GM21526 (cell line): ENCODE measurements at regions not wholly inside any gene's neighbourhood (a gene's known extent, or its start where the extent isn't known, plus 50 kb on each side); places are given as distances from the start of the nearest gene placed in this dataset.

Experiments used
- ATAC-seq: cut with Tn5 transposase; IDR thresholded peaks from one replicate; pipeline ENCODE4 v1.9.1; 2021; ENCODE audit warnings: moderate library complexity; ENCODE audit not compliant: unreplicated experiment, low FRiP score

DNA sequence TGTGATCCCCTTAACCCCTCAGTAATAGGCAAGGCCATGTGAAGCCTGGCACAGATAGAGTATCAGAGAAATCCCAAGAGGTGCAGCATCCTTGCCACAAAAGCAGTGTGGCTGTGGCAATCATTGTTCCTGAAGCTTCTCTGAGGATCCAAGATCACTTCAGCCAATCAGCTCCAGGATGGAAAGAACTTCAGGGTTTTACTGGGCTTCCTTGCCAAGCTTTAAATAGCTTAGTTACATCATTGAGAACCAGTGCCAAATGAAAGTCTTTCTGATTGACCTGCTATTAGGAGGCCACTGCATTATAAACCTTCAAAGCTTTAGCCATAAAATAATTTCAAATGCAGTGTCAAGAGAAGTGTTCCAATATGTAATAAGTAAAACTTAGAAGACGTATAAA lies 430.6 kb downstream of the PIK3R1 start:
- ATAC-seq, result no peak

GRCh38 chr5:68647743-68648142 lies 432.2 kb downstream of the PIK3R1 start:
- ATAC-seq, result no peak

GRCh38 chr5:68648944-68649857 lies 433.6 kb downstream of the PIK3R1 start:
- ATAC-seq, result no peak

- no peak for ATAC-seq
Measured at GRCh38 chr5:68652534-68652965, 437.0 kb downstream of the PIK3R1 start.

- ATAC-seq, result no peak
Measured at GRCh38 chr5:68653471-68653870, 437.9 kb downstream of the PIK3R1 start.

DNA sequence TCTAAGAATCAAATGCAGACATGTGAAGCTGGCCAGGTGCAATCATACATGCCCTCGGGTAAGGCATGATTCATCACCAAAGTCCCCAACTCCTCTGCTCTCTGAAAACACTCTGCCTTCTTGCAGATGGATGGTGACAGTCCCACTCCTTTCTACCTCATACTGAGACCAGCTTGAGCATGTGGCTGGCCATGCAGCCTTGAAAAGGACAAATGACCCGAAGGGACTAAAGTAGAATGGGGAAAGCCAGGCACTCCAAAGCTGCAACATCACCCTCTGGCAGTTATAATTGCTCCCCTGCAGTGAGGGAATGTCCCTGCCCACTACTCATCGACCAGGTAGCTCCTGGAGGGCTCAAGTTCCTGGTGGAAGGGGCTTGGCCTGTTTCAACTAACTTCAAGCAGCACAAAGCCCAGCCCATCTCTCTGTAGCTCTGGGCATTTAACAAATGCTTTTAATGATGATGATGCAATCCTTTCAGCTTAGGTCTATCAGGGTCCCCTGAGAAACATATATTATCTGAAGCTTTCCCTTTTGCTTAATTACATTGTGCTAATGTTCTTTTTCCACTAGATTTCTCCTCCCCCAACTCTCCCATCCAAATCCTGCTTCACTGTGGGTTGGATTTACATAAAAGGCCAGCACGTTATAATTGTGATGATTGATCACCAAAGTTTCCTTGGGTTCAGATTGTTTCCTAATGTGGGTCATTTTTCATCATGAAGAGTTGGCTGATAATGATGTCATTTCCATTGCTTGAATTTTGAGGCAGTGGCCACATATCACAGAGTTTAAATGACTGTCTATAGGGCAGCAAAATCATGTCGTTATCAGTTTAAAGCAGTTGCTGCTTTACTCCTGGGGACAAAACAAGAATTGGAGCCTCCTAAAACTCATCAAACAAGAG lies 436.5 kb upstream of the SLC30A5 start:
- no peak for ATAC-seq

DNA sequence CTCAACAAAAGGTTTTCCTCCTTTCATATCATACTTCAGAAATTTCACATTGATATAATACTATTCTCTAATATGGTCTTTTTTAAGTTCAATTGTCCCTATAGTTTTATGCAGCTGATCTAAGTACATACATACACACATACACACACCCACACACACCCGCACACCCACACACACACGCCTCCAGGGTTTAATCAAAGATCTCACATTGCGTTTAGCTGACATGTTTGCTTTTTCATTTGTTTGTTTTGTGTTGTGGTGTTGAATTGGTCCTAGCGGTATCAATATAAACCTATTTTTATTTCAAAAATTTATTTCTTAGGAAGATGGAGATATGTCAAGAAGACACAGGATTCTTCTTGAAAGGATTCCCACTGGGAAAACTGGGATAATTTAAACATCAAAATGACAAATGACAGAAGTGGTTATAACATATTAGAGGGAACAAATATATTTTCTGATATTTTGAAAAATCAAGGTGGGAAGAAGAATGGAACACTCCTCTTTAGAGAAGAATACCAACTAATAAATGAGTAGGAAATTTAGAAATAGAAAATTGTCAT lies 434.9 kb upstream of the SLC30A5 start:
- no peak for ATAC-seq

DNA sequence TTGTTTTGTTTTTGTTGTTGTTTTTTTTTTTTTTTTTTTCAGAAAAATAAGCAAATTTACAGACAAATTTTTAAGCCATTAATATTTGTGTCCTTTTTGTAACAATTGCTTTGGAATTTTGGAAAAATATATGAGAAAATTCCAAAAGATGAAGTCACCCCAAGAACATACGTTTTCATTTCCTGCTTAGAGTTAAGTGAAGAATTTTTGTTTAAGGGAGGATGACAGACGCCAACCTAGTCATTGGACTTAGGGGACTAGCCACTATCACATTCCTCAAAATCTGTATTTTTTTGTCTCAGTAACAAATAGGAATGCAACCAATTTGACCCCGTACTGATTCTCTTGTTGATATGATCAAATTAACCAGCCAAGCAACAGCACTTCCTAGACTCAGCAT lies 433.9 kb upstream of the SLC30A5 start:
- ATAC-seq, result no peak

GRCh38 chr5:68661237-68661636 lies 432.6 kb upstream of the SLC30A5 start:
- no peak for ATAC-seq

- no peak for ATAC-seq
Measured at GRCh38 chr5:68662804-68663307, 431.0 kb upstream of the SLC30A5 start.

DNA sequence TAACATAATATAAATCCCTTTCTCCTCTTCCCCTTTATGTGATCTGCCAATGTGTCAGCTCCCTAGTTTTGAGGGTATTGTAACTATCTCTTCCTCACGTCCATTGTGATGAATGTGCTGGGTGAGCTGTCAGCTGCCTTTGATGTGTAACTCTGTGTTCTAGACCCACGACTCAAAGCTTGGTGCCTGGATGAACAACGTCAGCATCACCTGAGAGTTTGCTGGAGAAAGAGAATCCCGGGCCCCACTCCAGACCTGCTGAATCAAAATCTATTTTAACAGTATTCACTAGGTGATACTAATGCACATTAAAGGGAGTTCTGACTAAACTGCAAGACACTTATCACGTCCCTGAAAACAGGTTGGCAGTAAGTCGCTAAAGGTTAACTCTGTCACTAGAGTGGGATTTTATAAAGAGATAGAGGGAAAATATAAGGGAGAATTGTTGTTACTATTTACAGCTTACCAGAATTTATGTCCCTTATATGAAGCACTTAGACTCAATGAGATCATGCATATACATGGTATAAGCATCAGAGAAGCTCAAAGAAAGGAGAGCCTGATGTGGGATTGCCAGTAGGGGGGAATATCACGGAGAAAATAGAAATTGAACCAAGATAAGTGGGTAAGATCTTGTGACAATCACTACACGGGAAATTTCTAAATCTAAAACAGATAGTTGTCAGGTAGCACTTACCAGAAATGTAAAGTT lies 423.8 kb upstream of the SLC30A5 start:
- ATAC-seq, result no peak

GRCh38 chr5:68673106-68673822 lies 420.6 kb upstream of the SLC30A5 start:
- ATAC-seq, result no peak

GRCh38 chr5:68673823-68674180 lies 420.0 kb upstream of the SLC30A5 start:
- ATAC-seq, result no peak

DNA sequence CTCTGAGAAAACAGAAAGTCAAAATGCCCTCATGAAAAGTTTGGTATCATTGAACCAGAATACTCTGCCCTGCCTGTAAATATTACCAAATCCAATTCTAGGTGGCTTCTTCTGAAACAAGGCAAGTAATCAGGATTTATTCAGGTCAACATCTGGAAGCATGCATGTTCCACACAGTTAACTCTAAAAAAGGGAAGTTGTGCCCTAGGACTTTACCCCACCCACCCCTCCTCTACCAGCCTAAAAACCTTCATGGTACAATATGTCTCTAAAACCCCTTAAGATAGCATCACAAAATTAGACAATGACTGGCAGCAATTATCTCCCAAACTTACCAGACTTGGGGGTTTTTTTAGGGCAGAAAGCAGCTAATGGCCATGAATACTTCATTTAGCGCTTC lies 414.8 kb upstream of the SLC30A5 start:
- ATAC-seq, result no peak

DNA sequence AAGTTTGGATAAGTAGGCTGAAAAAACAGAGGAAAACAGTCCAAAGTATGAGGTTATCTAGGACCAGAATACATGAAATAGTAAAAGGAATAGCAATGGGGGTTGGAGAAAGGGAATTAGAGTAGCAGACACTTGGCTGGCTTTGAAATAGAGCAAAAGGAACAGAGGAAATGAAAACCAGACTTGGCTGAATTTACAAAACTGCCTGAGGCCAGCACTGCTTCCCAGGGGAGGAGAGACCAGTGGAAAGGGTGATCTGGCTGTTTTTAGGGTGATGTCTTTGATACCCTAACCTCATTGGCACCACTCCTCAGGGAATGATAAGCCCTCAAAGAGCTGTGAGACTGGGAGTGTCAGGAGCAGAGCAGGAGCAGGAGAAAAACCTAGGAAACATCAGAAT lies 413.4 kb upstream of the SLC30A5 start:
- no peak for ATAC-seq

DNA sequence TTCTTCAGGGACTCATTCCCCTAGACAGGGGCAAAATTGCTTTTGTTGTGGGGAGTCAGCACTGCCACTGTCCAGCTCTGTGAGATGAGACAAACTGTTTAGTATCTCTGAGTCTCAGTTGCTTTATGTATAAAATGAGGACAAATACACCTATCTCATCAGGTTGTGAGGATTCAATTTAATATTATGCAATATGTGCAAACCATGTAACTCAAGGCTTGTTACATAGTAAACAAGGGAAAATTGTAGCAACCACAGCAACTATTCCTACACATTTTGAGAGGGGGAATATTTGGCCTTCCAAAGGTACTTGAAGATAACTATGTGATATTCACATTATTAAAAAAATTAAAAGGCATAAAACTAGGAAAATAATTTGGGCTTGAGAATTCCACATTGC lies 411.9 kb upstream of the SLC30A5 start:
- ATAC-seq, result no peak

DNA sequence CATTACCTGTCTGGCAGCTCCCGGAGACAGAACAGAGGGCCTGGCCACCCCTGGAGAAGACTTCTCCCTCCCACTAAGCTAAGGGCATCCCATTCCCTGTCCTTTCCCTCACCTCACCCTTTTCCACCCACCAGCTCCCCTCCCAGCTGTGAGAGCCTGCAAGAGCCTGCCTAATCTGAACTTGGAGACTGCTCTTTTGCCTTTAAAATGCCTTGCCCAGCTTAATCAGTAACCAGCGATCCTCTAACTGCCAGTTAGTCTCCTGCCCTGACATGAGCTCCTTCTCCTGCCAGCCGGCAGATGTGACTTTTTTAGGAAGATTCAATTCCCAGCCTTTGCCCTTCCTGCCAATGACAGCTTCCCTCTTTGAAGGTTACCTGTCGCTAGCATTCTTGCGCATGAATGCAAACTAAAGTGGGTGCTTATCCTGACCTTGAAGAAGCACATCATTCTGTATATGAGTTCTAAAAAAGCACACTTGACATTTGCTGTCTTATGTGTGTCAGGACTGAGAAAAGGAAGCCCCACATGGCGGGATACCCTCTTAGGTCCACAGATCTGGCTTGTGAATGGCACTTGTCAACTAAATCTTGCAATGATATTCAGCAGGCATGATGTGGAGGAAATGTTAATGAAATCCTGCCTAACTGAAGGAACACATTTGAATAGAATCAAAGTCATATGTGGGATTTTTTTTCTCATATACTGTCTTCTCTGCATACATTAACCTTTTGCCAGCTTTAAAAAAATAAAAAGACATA lies 411.2 kb upstream of the SLC30A5 start:
- no peak for ATAC-seq

GRCh38 chr5:68683632-68684036 lies 410.2 kb upstream of the SLC30A5 start:
- no peak for ATAC-seq

DNA sequence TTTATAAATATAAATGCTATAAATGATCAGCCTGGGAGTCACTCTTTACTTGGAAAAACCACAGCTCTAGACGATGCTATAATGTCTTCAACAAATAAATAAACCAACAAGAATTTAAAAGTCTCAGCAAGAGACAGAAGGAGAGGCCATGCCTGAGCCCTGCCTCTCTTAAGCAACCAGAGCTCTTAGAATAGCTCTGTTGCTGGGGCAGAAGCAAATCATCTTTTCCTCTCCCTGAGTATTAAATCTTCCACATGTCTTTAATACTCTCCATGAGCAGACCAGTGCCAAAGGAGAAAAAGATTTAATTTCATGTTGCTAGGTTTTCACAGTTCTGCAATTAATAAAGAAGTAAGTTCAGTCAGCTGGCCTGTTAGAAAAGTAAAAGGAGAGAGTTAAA lies 408.0 kb upstream of the SLC30A5 start:
- ATAC-seq, result no peak
